MG63 (cell line): ENCODE measurements at regions not wholly inside any gene's neighbourhood (a gene's known extent, or its start where the extent isn't known, plus 50 kb on each side); places are given as distances from the start of the nearest gene placed in this dataset.
"Not testable (repeated sequence)": the region's sequence is repeated elsewhere in the genome, so short reads cannot be mapped to it uniquely, and the experiment has no call there.

Source experiments
- DNase-seq: peaks from one replicate; pipeline ENCODE4 v3.0.0-alpha.2; 2020
- H3K27me3 ChIP-seq: fragments of 250-450 bp; sonication (Bioruptor Pico); 2 replicates; pipeline ENCODE4 v1.5.1; 2020; ENCODE audit warnings: mild to moderate bottlenecking, moderate library complexity
- H3K36me3 ChIP-seq: fragments of 250-450 bp; sonication (Bioruptor Pico); 2 replicates; pipeline ENCODE4 v1.5.1; 2020; ENCODE audit warnings: mild to moderate bottlenecking, moderate library complexity
- H3K4me3 ChIP-seq: fragments of 250-450 bp; sonication (Bioruptor Pico); 2 replicates; pipeline ENCODE4 v1.5.1; 2020; ENCODE audit warnings: mild to moderate bottlenecking, moderate library complexity
- H3K9me3 ChIP-seq: fragments of 250-450 bp; sonication (Bioruptor Pico); 2 replicates; pipeline ENCODE4 v1.5.1; 2020; ENCODE audit warnings: mild to moderate bottlenecking, moderate library complexity

DNA sequence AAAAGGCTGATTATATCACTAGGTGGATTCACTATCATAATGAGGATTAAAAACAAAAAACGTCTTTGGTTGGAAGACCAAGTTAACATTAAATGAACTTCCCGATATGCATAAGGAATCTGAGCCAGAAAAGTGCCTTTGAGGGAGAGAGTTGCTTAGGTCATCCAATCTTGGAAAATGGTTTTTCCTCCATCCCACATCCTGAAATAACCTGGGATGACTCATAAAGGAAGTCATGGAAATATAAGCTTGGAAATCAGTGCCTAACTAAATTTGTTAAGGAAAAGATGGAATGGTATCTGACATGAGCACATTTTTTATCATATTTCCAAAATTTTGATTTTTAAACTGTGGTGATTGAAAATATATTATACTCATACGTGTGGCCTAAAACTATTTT is 66.0 kb downstream of the KBTBD8 start:
- no peak for DNase-seq
- H3K4me3 ChIP-seq: no peak overlapping the region
- no peaks in the 10 kb centered on the region for H3K36me3 ChIP-seq
- H3K27me3 ChIP-seq: no peaks in the 10 kb centered on the region
- H3K9me3 ChIP-seq: no peaks in the 10 kb centered on the region

DNA sequence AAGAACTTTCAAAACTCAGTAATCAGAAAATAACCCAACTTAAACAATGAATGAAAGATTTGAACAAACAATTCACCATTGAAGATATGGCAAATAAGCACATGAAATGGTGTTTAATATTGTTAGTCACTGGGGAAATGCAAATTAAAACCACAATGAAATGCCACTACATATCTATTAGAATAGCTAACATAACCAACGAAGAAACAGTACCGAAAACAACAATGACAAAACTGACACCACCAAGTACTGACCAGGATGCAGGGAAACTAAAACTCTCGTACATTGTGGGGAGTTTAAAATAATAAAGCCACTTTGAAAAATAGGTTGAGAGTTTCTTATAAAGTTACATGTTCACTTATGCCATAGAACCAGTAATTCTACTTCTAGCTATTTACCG is 69.1 kb downstream of the KBTBD8 start:
- no peak for DNase-seq
- no peaks in the 10 kb centered on the region for H3K36me3 ChIP-seq
- H3K9me3 ChIP-seq: no peaks in the 10 kb centered on the region
- H3K4me3 ChIP-seq: no peak overlapping the region
- H3K27me3 ChIP-seq: no peaks in the 10 kb centered on the region

DNA sequence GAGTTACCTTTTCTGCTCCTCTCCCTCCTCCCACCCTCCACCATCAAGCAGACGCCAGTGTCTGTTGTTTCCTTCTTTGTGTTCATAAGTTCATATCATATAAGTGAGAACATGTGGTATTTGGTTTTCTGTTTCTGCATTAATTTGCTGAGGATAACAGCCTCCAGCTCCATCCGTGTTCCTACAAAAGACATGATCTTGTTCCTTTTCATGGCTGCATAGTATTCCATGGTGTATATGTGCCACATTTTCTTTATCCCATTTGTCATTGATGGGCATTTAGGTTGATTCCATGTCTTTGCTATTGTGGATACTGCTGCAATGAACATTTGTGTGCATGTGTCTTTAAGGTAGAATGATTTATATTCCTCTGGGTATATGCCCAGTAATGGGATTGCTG is 74.5 kb downstream of the KBTBD8 start:
- not testable (repeated sequence) for H3K4me3 ChIP-seq, H3K9me3 ChIP-seq, H3K36me3 ChIP-seq, DNase-seq, H3K27me3 ChIP-seq

- H3K4me3 ChIP-seq: no peak overlapping the region
- DNase-seq: no peak
- no peaks in the 10 kb centered on the region for H3K36me3 ChIP-seq
- H3K9me3 ChIP-seq: no peaks in the 10 kb centered on the region
- H3K27me3 ChIP-seq: no peaks in the 10 kb centered on the region
These were observed 75.7 kb downstream of the KBTBD8 start for GRCh38 chr3:67073812-67074211.

DNA sequence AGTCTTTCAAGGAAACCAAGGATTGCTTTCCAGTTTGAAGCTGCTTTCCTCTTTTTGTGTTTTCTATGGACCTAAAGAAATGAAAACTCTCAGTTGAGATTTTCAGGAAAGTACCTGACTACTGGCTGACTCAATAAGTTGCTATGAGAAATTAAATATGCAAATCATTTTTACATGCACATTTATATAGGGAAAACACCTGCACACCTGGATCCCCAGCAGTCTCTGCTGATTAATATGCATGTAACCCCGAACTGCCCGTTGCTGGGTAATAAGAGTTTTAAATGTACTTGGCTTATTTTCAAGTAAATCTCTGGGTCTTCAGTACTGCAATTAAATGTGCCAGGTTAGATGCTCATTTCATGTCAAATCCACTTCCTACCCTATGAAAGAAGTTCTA is 77.2 kb downstream of the KBTBD8 start:
- no peaks in the 10 kb centered on the region for H3K27me3 ChIP-seq
- H3K36me3 ChIP-seq: no peaks in the 10 kb centered on the region
- DNase-seq: no peak
- H3K4me3 ChIP-seq: no peak overlapping the region
- no peaks in the 10 kb centered on the region for H3K9me3 ChIP-seq

DNA sequence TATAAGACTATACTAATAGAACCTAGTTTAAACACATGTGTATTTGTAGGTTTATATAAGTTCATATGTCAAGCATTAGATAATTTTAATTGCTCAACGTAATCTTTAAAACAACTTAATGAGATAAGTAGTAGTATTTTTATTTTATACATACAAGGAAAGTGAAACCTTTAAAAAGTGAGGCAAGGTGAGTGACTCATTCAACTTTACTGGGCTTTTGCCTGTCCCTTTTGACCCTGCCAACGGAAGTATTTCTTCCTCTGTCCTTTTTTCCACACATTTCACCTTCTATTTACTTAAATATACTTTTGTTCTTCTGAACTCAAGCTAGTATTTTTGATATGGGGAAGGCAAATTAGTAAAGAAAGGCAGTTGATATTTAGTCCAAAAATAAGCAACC is 78.5 kb downstream of the KBTBD8 start:
- DNase-seq: no peak
- Histone ChIP-seq H3K9me3 (no peaks in the 10 kb centered on the region), H3K4me3 (no peak overlapping the region), H3K36me3 (no peaks in the 10 kb centered on the region), H3K27me3 (no peaks in the 10 kb centered on the region)

DNA sequence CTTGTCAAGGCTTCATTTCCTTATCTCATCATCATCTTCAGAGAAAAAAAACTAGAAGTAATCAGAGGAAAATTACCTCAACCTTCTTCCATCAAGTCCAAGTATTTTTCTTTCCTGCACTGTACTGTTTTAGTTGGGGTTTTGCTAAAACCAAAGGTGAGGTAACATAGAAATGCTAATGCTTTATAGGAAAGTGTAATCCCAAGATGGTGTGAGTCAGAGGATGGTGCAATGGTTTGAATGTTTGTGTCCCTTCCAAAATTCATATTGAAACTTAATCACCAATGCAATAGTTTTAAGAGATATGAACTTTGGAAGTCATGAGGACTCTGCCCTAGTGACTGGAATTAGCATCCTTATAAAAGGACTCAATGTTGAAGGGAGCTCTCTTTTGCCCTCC is 79.5 kb downstream of the KBTBD8 start:
- H3K9me3 ChIP-seq: no peaks in the 10 kb centered on the region
- H3K27me3 ChIP-seq: no peaks in the 10 kb centered on the region
- H3K36me3 ChIP-seq: no peaks in the 10 kb centered on the region
- no peak for DNase-seq
- no peak overlapping the region for H3K4me3 ChIP-seq

DNA sequence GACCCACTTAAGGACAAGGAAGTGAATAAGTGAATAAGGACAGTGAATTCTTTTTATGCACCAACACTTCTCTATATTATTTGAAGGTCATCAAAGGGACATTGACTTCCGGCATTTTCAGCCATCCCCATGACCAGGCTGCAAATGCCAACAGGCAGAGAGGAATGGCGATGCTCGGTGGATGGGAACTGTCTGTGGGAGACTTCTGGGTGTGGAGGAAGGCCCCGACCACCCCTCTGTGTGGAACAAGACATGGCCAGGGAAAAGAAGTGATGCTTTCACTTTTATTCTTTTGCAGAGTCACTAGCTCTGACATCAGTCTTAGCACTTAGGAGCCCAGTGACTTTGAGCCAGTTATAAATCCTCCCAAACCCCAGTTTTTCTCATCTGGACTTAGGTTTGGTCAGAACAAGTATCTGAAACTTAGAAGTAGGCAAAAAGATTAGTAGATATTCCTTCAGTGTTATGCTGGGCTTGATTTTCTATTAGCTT is 84.5 kb downstream of the KBTBD8 start:
- Histone ChIP-seq H3K36me3 (no peaks in the 10 kb centered on the region), H3K4me3 (no peak overlapping the region), H3K27me3 (no peaks in the 10 kb centered on the region), H3K9me3 (no peaks in the 10 kb centered on the region; the same call in 1 of the 2 replicates)
- no peak for DNase-seq

- Histone ChIP-seq H3K9me3 (no peaks in the 10 kb centered on the region; the same call in 1 of the 2 replicates), H3K27me3 (no peaks in the 10 kb centered on the region), H3K36me3 (no peaks in the 10 kb centered on the region), H3K4me3 (no peak overlapping the region)
- peak; percentile 5 for DNase-seq
These were observed 85.2 kb downstream of the KBTBD8 start for GRCh38 chr3:67083277-67083676.

DNA sequence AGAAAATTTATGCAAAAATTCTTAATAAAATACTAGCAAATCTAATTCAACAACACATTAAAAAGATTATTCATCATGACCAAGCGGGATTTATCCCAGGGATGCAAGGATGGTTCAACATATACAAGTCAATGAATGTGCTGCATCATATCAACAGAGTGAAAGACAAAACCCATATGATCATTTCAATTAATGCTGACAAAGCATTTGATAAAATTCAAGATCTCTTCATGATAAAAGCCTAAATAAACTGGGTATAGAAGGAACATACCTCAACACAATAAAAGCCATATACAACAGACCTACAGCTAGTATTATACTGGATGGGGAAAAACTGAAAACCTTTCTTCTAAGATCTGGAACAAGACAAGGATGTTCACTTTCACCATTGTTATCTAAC is 89.7 kb downstream of the KBTBD8 start:
- Histone ChIP-seq H3K36me3 (no peaks in the 10 kb centered on the region), H3K4me3 (no peak overlapping the region), H3K27me3 (no peaks in the 10 kb centered on the region), H3K9me3 (no peaks in the 10 kb centered on the region; the same call in 1 of the 2 replicates)
- DNase-seq: no peak

GRCh38 chr3:67090474-67090873 is 92.4 kb downstream of the KBTBD8 start:
- Histone ChIP-seq H3K4me3 (no peak overlapping the region), H3K9me3 (no peaks in the 10 kb centered on the region), H3K36me3 (no peaks in the 10 kb centered on the region), H3K27me3 (no peaks in the 10 kb centered on the region)
- DNase-seq: peak; percentile 3

DNA sequence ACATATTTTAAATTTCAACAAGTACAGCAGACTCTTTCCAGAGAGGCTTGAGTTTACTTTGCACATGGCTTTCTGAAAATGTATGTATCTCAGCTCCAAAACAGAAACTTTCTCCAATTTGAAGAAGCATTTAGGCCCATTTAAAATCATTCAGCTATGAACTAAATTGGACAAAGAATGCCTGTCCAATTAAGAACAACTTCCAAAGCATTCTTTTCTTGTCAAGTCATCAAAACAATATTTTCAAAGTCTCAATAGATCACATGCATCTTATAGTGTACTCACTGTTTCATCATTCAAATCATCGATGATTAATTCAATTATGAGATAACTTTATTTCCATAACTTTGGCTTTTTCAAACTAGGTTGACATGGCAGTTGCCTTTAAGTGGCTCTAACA is 95.2 kb downstream of the KBTBD8 start:
- DNase-seq: no peak
- H3K27me3 ChIP-seq: no peaks in the 10 kb centered on the region

DNA sequence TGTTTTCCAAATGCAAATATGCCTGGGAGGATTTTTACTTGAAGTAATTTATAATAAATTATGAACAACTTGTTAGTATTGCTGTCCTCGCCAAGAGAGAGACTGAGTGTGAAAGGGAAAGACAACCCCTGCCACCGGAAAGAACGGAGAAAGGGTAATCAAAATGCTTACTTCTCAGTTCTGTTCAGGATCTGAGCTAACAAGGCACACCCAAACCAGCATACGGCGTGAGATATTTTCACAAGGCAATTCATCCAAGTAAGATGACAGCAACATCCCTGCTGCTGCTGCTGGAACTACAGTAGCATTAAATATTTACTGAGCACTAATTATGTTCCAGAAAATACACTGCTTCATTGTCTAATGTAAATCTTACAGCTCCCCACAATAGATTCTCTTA is 96.1 kb downstream of the KBTBD8 start:
- Histone ChIP-seq H3K9me3 (no peaks in the 10 kb centered on the region), H3K27me3 (no peaks in the 10 kb centered on the region), H3K4me3 (no peak overlapping the region), H3K36me3 (no peaks in the 10 kb centered on the region)
- DNase-seq: no peak

More for the DNA sequence above, 95.2 kb downstream of the KBTBD8 start:
- no peaks in the 10 kb centered on the region for H3K9me3 ChIP-seq
- no peaks in the 10 kb centered on the region for H3K36me3 ChIP-seq
- H3K4me3 ChIP-seq: no peak overlapping the region

- Histone ChIP-seq H3K36me3 (no peaks in the 10 kb centered on the region), H3K27me3 (no peaks in the 10 kb centered on the region), H3K9me3 (no peaks in the 10 kb centered on the region), H3K4me3 (no peak overlapping the region)
- DNase-seq: no peak
These were observed 96.7 kb downstream of the KBTBD8 start for GRCh38 chr3:67094774-67095173.

DNA sequence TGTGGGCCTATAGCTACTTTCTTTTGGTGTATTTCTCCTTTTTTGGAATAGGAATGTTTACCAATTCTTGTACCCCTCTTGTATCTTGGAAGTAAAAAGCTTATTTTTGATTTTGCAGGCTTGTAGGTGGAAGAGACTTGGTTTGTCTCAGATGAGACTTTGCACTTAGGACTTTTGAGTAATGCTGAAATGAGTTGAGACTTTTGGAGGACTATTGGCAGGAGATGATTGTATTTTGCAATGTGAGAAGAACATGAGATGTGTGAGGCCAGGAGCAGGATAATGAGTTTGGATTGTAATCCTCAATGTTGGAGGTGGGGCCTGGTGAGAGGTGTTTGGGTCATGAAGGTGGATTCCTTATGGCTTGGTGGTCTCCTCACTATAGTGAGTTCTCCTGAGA is 106.3 kb downstream of the KBTBD8 start:
- no peak overlapping the region for H3K4me3 ChIP-seq
- no peaks in the 10 kb centered on the region for H3K9me3 ChIP-seq
- DNase-seq: no peak
- no peaks in the 10 kb centered on the region for H3K36me3 ChIP-seq
- H3K27me3 ChIP-seq: no peaks in the 10 kb centered on the region

GRCh38 chr3:67106874-67107273 is 108.8 kb downstream of the KBTBD8 start:
- H3K36me3 ChIP-seq: no peaks in the 10 kb centered on the region
- no peaks in the 10 kb centered on the region for H3K27me3 ChIP-seq
- no peaks in the 10 kb centered on the region for H3K9me3 ChIP-seq
- no peak for DNase-seq
- no peak overlapping the region for H3K4me3 ChIP-seq

- H3K27me3 ChIP-seq: no peaks in the 10 kb centered on the region
- DNase-seq: no peak
- no peaks in the 10 kb centered on the region for H3K36me3 ChIP-seq
- H3K4me3 ChIP-seq: no peak overlapping the region
- no peaks in the 10 kb centered on the region for H3K9me3 ChIP-seq
These were observed 111.6 kb downstream of the KBTBD8 start for GRCh38 chr3:67109651-67110204.

DNA sequence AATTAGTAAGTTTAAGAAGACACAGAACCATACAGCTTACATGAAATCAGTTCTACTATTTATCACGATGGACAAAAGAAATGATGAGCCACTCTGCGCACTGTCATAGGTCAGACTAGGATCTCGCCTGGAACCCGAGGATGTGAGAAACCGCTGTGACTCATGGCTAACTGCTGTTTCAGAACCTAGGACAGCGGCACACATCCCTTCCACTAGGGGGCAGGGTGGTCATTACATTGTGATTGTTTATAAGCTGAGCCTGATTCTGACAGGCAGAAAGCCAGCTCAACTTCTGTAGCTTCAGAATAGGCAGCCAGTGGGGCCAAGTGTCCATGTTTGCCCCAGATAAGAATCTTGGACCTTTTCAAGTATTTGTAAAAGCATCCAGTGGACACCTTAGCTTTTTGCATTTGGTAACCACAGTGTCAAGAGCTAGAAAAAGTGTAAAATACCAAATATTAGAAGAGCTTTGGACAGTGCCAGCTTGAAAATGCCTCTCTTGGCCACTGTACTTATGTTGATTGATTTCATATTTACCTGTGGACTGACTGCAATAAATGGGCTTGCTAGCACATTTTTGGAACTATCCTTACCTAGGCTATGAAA is 115.8 kb downstream of the KBTBD8 start:
- no peaks in the 10 kb centered on the region for H3K9me3 ChIP-seq

More for the DNA sequence above, 115.8 kb downstream of the KBTBD8 start:
- H3K27me3 ChIP-seq: no peaks in the 10 kb centered on the region
- no peak overlapping the region for H3K4me3 ChIP-seq
- DNase-seq: peak; percentile 49
- no peaks in the 10 kb centered on the region for H3K36me3 ChIP-seq
